GM12878 (cell line): ENCODE measurements at regions not wholly inside any gene's neighbourhood (a gene's known extent, or its start where the extent isn't known, plus 50 kb on each side); places are given as distances from the start of the nearest gene placed in this dataset.

Source experiments
- ATAC-seq: fragments of 200-7000 bp; cut with Tn5 transposase; 3 replicates; pipeline ENCODE4 v1.9.1; 2020; ENCODE audit warnings: mild to moderate bottlenecking, moderate library complexity
- BruUV-seq: library from RNA; stranded (reverse); fragments of 400-500 nt; replicated peaks from 2 replicates; lab custom pipeline; 2021; lab: Mats Ljungman, UMichigan
- CTCF ChIA-PET: fragments of 300-600 bp; sonication (Branson Sonifier 250); formaldehyde crosslinking; extraction: SDS; loops from one replicate; lab custom pipeline; 2021; ENCODE audit warnings: inconsistent platforms; lab: Yijun Ruan, JAX
- POLR2A ChIA-PET: fragments of 350-600 bp; formaldehyde crosslinking; extraction: SDS; loops from one replicate; lab custom pipeline; 2021; ENCODE audit warnings: inconsistent platforms; lab: Charles Lee
- RAD21 ChIA-PET: fragments of 300-600 bp; sonication (Branson Sonifier 250); formaldehyde crosslinking; loops from one replicate; lab custom pipeline; 2023; ENCODE audit warnings: antibody characterized with exemption; ENCODE audit not compliant: unreplicated experiment; lab: Charles Lee
- SMC1A ChIA-PET: fragments of 300-600 bp; sonication (Branson Sonifier 250); formaldehyde crosslinking; loops from one replicate; lab custom pipeline; 2023; ENCODE audit not compliant: unreplicated experiment, uncharacterized antibody; lab: Charles Lee
- DNase-seq: peaks from one replicate; pipeline ENCODE4 v3.0.0-alpha.2; 2011; ENCODE audit warnings: low read depth, low spot score
- FAIRE-seq: peaks from 3 replicates; lab custom pipeline; 2011; peaks lifted over from hg19 to GRCh38; lab: Jason Lieb, UNC
- H2AFZ ChIP-seq: 2 replicates; pipeline ENCODE4 v1.6.0; 2011; ENCODE audit warnings: low read depth, low read length, control low read depth; ENCODE audit not compliant: control insufficient read depth
- H3K27ac ChIP-seq: 2 replicates; pipeline ENCODE4 v1.5.1; 2011; ENCODE audit warnings: control low read depth; ENCODE audit not compliant: control insufficient read depth, insufficient read depth
- H3K27me3 ChIP-seq, 2 experiments: replicated peaks in 1 of 2; 2 replicates each; pipeline versions ENCODE4 v1.6.0 to v1.6.1; 2011; ENCODE audit warnings: low read length in 1 of 2; ENCODE audit not compliant: control insufficient read depth in 2 of 2, insufficient read depth in 2 of 2
- H3K36me3 ChIP-seq, 2 experiments: 2 replicates each; pipeline ENCODE4 v1.5.1; 2011; ENCODE audit warnings: low read length in 1 of 2; ENCODE audit not compliant: control insufficient read depth in 2 of 2, insufficient read depth in 2 of 2
- H3K4me1 ChIP-seq: 2 replicates; pipeline ENCODE4 v1.6.1; 2011; ENCODE audit warnings: mild to moderate bottlenecking, low read length, moderate library complexity, mixed read lengths; ENCODE audit not compliant: control insufficient read depth, insufficient read depth
- H3K4me2 ChIP-seq: 2 replicates; pipeline ENCODE4 v1.6.0; 2011; ENCODE audit warnings: control low read depth; ENCODE audit not compliant: control insufficient read depth, insufficient read depth
- H3K4me3 ChIP-seq: fragments of 200-600 bp; sonication (generic); 2 replicates; pipeline ENCODE4 v1.5.1; 2016
- H3K79me2 ChIP-seq: 2 replicates; pipeline ENCODE4 v1.6.0; 2011; ENCODE audit warnings: low read length; ENCODE audit not compliant: control insufficient read depth, insufficient read depth
- H3K9ac ChIP-seq: 2 replicates; pipeline ENCODE4 v1.8.0; 2011; ENCODE audit warnings: low read length, control low read depth, mixed read lengths; ENCODE audit not compliant: control insufficient read depth, insufficient read depth
- H3K9me3 ChIP-seq: replicated peaks from 3 replicates; pipeline ENCODE4 v1.5.1; 2011; ENCODE audit warnings: mild to moderate bottlenecking, low read length; ENCODE audit not compliant: control insufficient read depth, insufficient read depth
- H4K20me1 ChIP-seq: 2 replicates; pipeline ENCODE4 v1.6.0; 2011; ENCODE audit not compliant: control insufficient read depth, insufficient read depth
- CEBPZ ChIP-seq: fragments of 150-350 bp; IDR thresholded peaks from 2 replicates; pipeline ENCODE4 v1.6.1; 2016; ENCODE audit warnings: low read depth, low read length
- CUX1 ChIP-seq: IDR thresholded peaks from 2 replicates; pipeline ENCODE4 v1.6.1; 2012; ENCODE audit warnings: improper control_type of control experiment, low read depth, low read length; ENCODE audit not compliant: insufficient replicate concordance
- EP300 ChIP-seq, 2 experiments: fragments of 150-350 bp in 1 of 2; IDR thresholded peaks; 2 replicates each; pipeline ENCODE4 v1.6.1; 2011 to 2012; ENCODE audit warnings: low read depth in 2 of 2, low read length in 2 of 2, borderline replicate concordance in 1 of 2, improper control_type of control experiment in 1 of 2, inconsistent platforms in 1 of 2; ENCODE audit not compliant: control insufficient read depth in 1 of 2
- KLF5 ChIP-seq: fragments of 450-650 bp; IDR thresholded peaks from 2 replicates; pipeline ENCODE4 v1.6.1; 2014; ENCODE audit warnings: mild to moderate bottlenecking; ENCODE audit not compliant: partially characterized antibody
- MTA3 ChIP-seq: IDR thresholded peaks from 2 replicates; pipeline ENCODE4 v1.6.1; 2012; ENCODE audit warnings: low read length, inconsistent platforms, borderline replicate concordance
- MYB ChIP-seq: fragments of 150-350 bp; IDR thresholded peaks from 2 replicates; pipeline ENCODE4 v1.6.1; 2014; ENCODE audit warnings: mild to moderate bottlenecking, low read depth, low read length, borderline replicate concordance
- PAX5 ChIP-seq: IDR thresholded peaks from 2 replicates; pipeline ENCODE4 v1.6.1; 2011; ENCODE audit warnings: low read depth, low read length, borderline replicate concordance
- POLR2A ChIP-seq: IDR thresholded peaks from 2 replicates; pipeline ENCODE4 v1.6.1; 2011; ENCODE audit warnings: low read depth, mild to moderate bottlenecking, low read length
- YBX1 ChIP-seq: fragments of 450-650 bp; IDR thresholded peaks from 2 replicates; pipeline ENCODE4 v1.6.1; 2016; ENCODE audit warnings: antibody characterized with exemption
- WGBS: methylation state at CpG from one replicate; pipeline ENCODE4 v1.1.6; 2016; ENCODE audit warnings: low lambda C conversion rate; ENCODE audit not compliant: insufficient replicate concordance, insufficient coverage; ENCODE audit errors: missing lambda C conversion rate; 5-methylcytosine and 5-hydroxymethylcytosine counted together
- in situ Hi-C: fragments of 300-500 bp; cut with MboI; formaldehyde crosslinking; loops from 9 replicates; pipeline ENCODE4 v1.14.3; 2018; ENCODE audit warnings: mixed read lengths
- intact Hi-C: fragments of 100-400 bp; cut with micrococcal nuclease; formaldehyde crosslinking; loops from one replicate; pipeline ENCODE4 v1.14.2; 2022; ENCODE audit not compliant: unreplicated experiment
- TF ChIP-seq, protein P1 (sequence below): fragments of 450-650 bp; IDR thresholded peaks from 2 replicates; pipeline ENCODE4 v1.6.1; 2018; ENCODE audit warnings: borderline replicate concordance, mild to moderate bottlenecking; ENCODE audit not compliant: partially characterized antibody
- TF ChIP-seq, protein P2 (sequence below): IDR thresholded peaks from 2 replicates; pipeline ENCODE4 v1.6.1; 2012; ENCODE audit warnings: low read depth, low read length, improper control_type of control experiment

- intact Hi-C loops, result loop anchor here (1.0 to 5.0 kb wide), 3 partner anchors 21 to 780 kb away; no protein-coding TSS in a partner anchor
- TF ChIP-seq YBX1, result no peak
- peak; percentile 77; the same call in 1 of the 2 replicates for TF ChIP-seq PAX5
- TF ChIP-seq, protein P1, sequence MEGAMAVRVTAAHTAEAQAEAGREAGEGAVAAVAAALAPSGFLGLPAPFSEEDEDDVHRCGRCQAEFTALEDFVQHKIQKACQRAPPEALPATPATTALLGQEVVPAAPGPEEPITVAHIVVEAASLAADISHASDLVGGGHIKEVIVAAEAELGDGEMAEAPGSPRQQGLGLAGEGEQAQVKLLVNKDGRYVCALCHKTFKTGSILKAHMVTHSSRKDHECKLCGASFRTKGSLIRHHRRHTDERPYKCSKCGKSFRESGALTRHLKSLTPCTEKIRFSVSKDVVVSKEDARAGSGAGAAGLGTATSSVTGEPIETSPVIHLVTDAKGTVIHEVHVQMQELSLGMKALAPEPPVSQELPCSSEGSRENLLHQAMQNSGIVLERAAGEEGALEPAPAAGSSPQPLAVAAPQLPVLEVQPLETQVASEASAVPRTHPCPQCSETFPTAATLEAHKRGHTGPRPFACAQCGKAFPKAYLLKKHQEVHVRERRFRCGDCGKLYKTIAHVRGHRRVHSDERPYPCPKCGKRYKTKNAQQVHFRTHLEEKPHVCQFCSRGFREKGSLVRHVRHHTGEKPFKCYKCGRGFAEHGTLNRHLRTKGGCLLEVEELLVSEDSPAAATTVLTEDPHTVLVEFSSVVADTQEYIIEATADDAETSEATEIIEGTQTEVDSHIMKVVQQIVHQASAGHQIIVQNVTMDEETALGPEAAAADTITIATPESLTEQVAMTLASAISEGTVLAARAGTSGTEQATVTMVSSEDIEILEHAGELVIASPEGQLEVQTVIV, result no peak
- TF ChIP-seq KLF5, result no peak
- TF ChIP-seq EP300 (IDR thresholded peaks at IDR 0.05; ENCODE audit: borderline replicate concordance in 1 of 2, control insufficient read depth in 1 of 2, low read depth in 2 of 2, low read length in 2 of 2), result peak; percentile 89 to 92
- no peak for TF ChIP-seq POLR2A
- TF ChIP-seq CEBPZ, result no peak
- no peak for TF ChIP-seq MYB
- peak; percentile 89 for TF ChIP-seq CUX1
- TF ChIP-seq, protein P2, sequence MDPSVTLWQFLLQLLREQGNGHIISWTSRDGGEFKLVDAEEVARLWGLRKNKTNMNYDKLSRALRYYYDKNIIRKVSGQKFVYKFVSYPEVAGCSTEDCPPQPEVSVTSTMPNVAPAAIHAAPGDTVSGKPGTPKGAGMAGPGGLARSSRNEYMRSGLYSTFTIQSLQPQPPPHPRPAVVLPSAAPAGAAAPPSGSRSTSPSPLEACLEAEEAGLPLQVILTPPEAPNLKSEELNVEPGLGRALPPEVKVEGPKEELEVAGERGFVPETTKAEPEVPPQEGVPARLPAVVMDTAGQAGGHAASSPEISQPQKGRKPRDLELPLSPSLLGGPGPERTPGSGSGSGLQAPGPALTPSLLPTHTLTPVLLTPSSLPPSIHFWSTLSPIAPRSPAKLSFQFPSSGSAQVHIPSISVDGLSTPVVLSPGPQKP, result no peak
- TF ChIP-seq MTA3, result peak; percentile 95
Observed at GRCh38 chr15:96037584-96037983, 292.9 kb upstream of the NR2F2 start.

More at GRCh38 chr15:96037584-96037983, 292.9 kb upstream of the NR2F2 start:
- ChIA-PET RAD21 (interaction anchor here (1.2 to 4.8 kb wide), 10 partner anchors 9 to 749 kb away, joined by 4 to 22 read pairs (median 8); no protein-coding TSS in a partner anchor), CTCF (interaction anchor here (1.1 to 3.0 kb wide), 7 partner anchors 10 to 778 kb away, joined by 3 to 12 read pairs (median 4); no protein-coding TSS in a partner anchor), SMC1A (interaction anchor here (0.6 to 4.0 kb wide), 20 partner anchors 10 to 420 kb away, joined by 3 to 28 read pairs (median 5); no protein-coding TSS in a partner anchor), POLR2A (interaction anchor here (0.6 to 1.4 kb wide), 3 partner anchors 11 to 417 kb away, joined by 3 to 8 read pairs (median 5); no protein-coding TSS in a partner anchor)
- FAIRE-seq (peak; percentile 61), ATAC-seq (peak; percentile 73), DNase-seq (peak; percentile 93)
- H3K4me1 ChIP-seq, result peaks cover 37% of the 10 kb centered on the region
- no peaks in the 10 kb centered on the region for H3K27me3 ChIP-seq
- H3K9ac ChIP-seq, result no peak overlapping the region
- H3K36me3 ChIP-seq, result no peaks in the 10 kb centered on the region
- 18% methylated on average over 4 of the region's 4 CpGs for WGBS
- H3K79me2 ChIP-seq, result no peaks in the 10 kb centered on the region
- H2AFZ ChIP-seq, result no peak overlapping the region
- H4K20me1 ChIP-seq, result no peaks in the 10 kb centered on the region
- BruUV-seq, result no TSS peak
- peak overlapping the region; percentile 6; the same call in 1 of the 2 replicates for H3K27ac ChIP-seq
- H3K4me3 ChIP-seq, result no peak overlapping the region
- H3K4me2 ChIP-seq, result peak overlapping the region; percentile 60
- no peaks in the 10 kb centered on the region; the same call in none of the 3 replicates for H3K9me3 ChIP-seq
- in situ Hi-C loops, result no loop called here
